ENCODE measurements at regions not wholly inside any gene's neighbourhood (a gene's known extent, or its start where the extent isn't known, plus 50 kb on each side); places are given as distances from the start of the nearest gene placed in this dataset.

GRCh38 chr13:103370790-103371189, 304.6 kb upstream of the SLC10A2 start:
- H3K27me3 ChIP-seq (ENCODE audit: control insufficient read depth in 1 of 2, insufficient read depth in 2 of 2, low read length in 2 of 2): no peaks in the 10 kb centered on the region
- H3K4me3 ChIP-seq (ENCODE audit: low read length in 2 of 2): no peak overlapping the region
- H3K4me1 ChIP-seq (ENCODE audit: control insufficient read depth, insufficient read depth, low read length): no peaks in the 10 kb centered on the region
- H3K27ac ChIP-seq (ENCODE audit: low read length): no peak overlapping the region
- no peaks in the 10 kb centered on the region for H3K36me3 ChIP-seq (ENCODE audit: control insufficient read depth in 2 of 2, insufficient read depth in 2 of 2, low read length in 2 of 2)
- H3K9me3 ChIP-seq (ENCODE audit: control insufficient read depth in 2 of 2, low read length in 2 of 2): no peaks in the 10 kb centered on the region
- no peak overlapping the region for H3K9ac ChIP-seq (ENCODE audit: low read length in 2 of 2)

- Histone ChIP-seq H3K9ac (ENCODE audit: low read length in 2 of 2) (no peak overlapping the region), H3K4me3 (ENCODE audit: low read length in 2 of 2) (no peak overlapping the region), H3K36me3 (ENCODE audit: control insufficient read depth in 2 of 2, insufficient read depth in 2 of 2, low read length in 2 of 2) (no peaks in the 10 kb centered on the region), H3K27ac (ENCODE audit: low read length) (no peak overlapping the region), H3K9me3 (ENCODE audit: control insufficient read depth in 2 of 2, low read length in 2 of 2) (no peaks in the 10 kb centered on the region), H3K27me3 (ENCODE audit: control insufficient read depth in 1 of 2, insufficient read depth in 2 of 2, low read length in 2 of 2) (no peaks in the 10 kb centered on the region), H3K4me1 (ENCODE audit: control insufficient read depth, insufficient read depth, low read length) (no peaks in the 10 kb centered on the region)
These were observed 292.2 kb upstream of the SLC10A2 start for GRCh38 chr13:103358255-103358932.

DNA sequence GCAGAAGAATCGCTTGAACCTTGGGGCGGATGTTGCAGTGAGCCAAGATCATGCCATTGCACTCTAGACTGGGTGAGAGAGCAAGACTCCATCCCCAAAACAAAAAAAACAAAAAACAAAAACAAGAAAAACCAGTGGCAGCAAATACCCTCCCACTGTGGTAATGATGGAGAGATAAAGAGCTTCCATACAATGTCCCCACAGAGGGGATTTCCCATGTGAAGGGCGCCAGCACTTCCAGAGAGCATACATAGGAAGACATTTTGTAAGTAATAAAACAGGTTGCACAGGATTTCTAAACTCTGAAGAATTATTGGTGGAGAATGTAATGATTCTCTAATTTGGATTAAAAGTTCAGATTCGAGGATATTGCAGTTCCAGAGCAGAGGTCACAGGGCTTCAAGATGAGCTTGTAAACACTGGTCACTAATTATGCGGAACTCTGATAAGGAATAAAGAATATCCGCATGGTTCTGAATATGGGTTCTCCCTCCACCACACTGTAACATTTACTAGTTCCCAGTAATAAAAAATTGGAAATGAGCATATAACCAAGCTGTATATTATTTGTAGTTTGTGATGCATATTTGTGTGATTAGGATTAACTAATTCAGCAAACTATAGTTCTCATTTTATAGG, 290.1 kb upstream of the SLC10A2 start:
- H3K9me3 ChIP-seq (ENCODE audit: control insufficient read depth in 2 of 2, low read length in 2 of 2): no peaks in the 10 kb centered on the region
- no peak overlapping the region for H3K9ac ChIP-seq (ENCODE audit: low read length in 2 of 2)
- H3K4me3 ChIP-seq (ENCODE audit: low read length in 2 of 2): no peak overlapping the region
- no peaks in the 10 kb centered on the region for H3K27me3 ChIP-seq (ENCODE audit: control insufficient read depth in 1 of 2, insufficient read depth in 2 of 2, low read length in 2 of 2)
- H3K36me3 ChIP-seq (ENCODE audit: control insufficient read depth in 2 of 2, insufficient read depth in 2 of 2, low read length in 2 of 2): no peaks in the 10 kb centered on the region
- H3K4me1 ChIP-seq (ENCODE audit: control insufficient read depth, insufficient read depth, low read length): no peaks in the 10 kb centered on the region
- no peak overlapping the region for H3K27ac ChIP-seq (ENCODE audit: low read length)

- Histone ChIP-seq H3K27ac (ENCODE audit: low read length) (no peak overlapping the region), H3K27me3 (ENCODE audit: control insufficient read depth in 1 of 2, insufficient read depth in 2 of 2, low read length in 2 of 2) (no peaks in the 10 kb centered on the region), H3K4me3 (ENCODE audit: low read length in 2 of 2) (no peak overlapping the region), H3K9me3 (ENCODE audit: control insufficient read depth in 2 of 2, low read length in 2 of 2) (no peaks in the 10 kb centered on the region), H3K36me3 (ENCODE audit: control insufficient read depth in 2 of 2, insufficient read depth in 2 of 2, low read length in 2 of 2) (no peaks in the 10 kb centered on the region), H3K9ac (ENCODE audit: low read length in 2 of 2) (no peak overlapping the region), H3K4me1 (ENCODE audit: control insufficient read depth, insufficient read depth, low read length) (peaks cover 2% of the 10 kb centered on the region)
These were observed 288.0 kb upstream of the SLC10A2 start for GRCh38 chr13:103354171-103354570.

DNA sequence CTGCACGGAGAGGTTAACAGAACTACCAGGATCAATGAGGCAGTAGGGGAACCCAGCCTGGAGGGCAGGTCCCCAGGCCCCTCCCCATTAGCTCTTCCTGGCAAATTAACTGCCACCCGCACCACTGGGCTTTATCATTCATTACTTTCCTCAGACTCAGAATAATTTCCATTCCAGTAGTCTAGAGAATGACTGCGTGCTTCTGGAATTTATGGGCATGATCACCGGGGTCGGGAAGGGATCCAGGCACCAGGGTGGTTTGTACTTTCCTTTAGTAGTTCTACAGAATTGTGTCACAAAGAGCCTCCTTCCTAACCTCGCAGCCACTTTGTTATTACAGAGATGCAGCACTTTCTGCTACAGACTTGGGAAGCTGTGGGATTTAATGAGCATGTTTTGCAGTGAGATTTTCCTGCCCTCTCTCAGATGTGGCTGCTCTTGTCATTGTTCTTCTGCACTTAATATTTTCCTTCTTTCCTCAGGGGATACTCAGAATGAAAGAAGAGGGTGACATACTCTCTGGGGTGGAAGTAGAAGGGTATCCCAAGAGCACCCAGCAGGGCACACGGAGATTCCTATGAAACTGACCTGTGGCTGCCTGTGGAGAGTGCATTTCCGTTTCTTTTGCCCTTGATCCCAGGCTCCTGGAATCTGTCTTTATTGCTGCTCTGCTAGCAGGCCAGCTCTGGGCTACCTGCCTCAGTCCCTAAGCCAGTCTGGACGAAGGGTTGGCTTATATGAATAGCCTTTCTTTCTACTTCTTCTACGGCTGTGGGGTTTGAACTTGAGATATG, 285.0 kb upstream of the SLC10A2 start:
- H3K27me3 ChIP-seq (ENCODE audit: control insufficient read depth in 1 of 2, insufficient read depth in 2 of 2, low read length in 2 of 2): no peaks in the 10 kb centered on the region
- H3K4me1 ChIP-seq (ENCODE audit: control insufficient read depth, insufficient read depth, low read length): peaks cover 2% of the 10 kb centered on the region
- H3K4me3 ChIP-seq (ENCODE audit: low read length in 2 of 2): no peak overlapping the region
- no peaks in the 10 kb centered on the region for H3K9me3 ChIP-seq (ENCODE audit: control insufficient read depth in 2 of 2, low read length in 2 of 2)
- H3K9ac ChIP-seq (ENCODE audit: low read length in 2 of 2): no peak overlapping the region
- no peak overlapping the region for H3K27ac ChIP-seq (ENCODE audit: low read length)
- H3K36me3 ChIP-seq (ENCODE audit: control insufficient read depth in 2 of 2, insufficient read depth in 2 of 2, low read length in 2 of 2): no peaks in the 10 kb centered on the region

GRCh38 chr13:103350147-103350546, 283.9 kb upstream of the SLC10A2 start:
- Histone ChIP-seq H3K9ac (ENCODE audit: low read length in 2 of 2) (no peak overlapping the region), H3K27ac (ENCODE audit: low read length) (no peak overlapping the region), H3K9me3 (ENCODE audit: control insufficient read depth in 2 of 2, low read length in 2 of 2) (no peaks in the 10 kb centered on the region), H3K4me3 (ENCODE audit: low read length in 2 of 2) (no peak overlapping the region), H3K36me3 (ENCODE audit: control insufficient read depth in 2 of 2, insufficient read depth in 2 of 2, low read length in 2 of 2) (no peaks in the 10 kb centered on the region), H3K4me1 (ENCODE audit: control insufficient read depth, insufficient read depth, low read length) (peaks cover 2% of the 10 kb centered on the region), H3K27me3 (ENCODE audit: control insufficient read depth in 1 of 2, insufficient read depth in 2 of 2, low read length in 2 of 2) (no peaks in the 10 kb centered on the region)

DNA sequence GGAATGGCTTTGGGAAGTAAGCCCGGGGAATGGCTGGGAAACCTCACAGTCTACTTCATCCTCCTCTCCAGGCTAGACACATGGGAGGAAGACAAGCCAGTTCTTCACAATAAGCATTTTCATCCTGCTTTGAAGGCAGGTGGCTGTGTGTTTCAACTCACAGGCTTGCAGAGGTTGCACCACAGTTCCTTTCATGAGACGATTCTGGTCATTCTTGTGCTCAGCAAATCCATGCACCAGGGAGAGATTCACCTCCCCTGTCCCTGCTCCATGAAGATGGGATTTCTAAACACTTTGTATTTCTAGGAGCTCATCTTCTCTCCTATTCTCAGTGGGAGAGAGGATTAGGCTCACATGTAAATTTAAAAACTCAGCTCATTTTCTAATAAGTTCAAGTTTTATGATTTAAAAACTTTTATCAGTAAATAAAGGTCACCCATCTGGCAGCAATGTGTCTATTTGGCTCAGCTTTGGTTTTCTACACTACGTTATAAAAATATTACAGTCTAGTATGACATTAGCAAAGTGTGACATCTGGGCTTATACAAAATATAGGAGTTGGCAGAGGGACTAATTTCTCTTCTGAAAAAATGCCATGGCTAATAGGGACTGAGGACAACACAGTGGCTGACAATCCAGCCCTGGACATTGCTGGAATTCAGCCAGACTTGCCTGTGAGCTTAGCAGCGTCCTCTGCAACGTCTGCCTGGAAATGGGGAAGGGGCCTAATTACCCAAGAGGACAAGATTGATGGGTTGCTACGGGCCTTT, 283.2 kb upstream of the SLC10A2 start:
- H3K9me3 ChIP-seq (ENCODE audit: control insufficient read depth in 2 of 2, low read length in 2 of 2): no peaks in the 10 kb centered on the region
- H3K27ac ChIP-seq (ENCODE audit: low read length): no peak overlapping the region

DNA sequence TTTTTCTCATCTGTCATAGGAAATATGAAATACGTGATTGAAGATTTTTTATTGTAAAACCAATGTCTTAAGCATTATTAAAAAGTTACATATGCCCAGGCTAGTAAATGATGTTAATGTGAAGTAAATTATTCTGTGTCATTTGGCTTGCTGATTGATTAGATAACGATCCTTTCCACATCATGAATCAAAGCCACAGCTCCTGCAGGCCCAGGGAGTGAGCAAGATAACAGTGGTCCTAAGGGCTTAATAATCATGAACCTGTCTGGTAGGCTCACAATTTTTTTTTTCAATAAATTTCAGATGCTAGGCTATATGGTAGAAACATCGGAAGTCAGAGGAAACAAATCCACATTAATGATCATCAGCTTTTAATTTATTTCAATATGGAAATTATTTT, 269.0 kb upstream of the SLC10A2 start:
- H3K27me3 ChIP-seq (ENCODE audit: control insufficient read depth in 1 of 2, insufficient read depth in 2 of 2, low read length in 2 of 2): no peaks in the 10 kb centered on the region
- H3K4me3 ChIP-seq (ENCODE audit: low read length in 2 of 2): no peak overlapping the region
- no peaks in the 10 kb centered on the region for H3K9me3 ChIP-seq (ENCODE audit: control insufficient read depth in 2 of 2, low read length in 2 of 2)
- no peaks in the 10 kb centered on the region for H3K36me3 ChIP-seq (ENCODE audit: control insufficient read depth in 2 of 2, insufficient read depth in 2 of 2, low read length in 2 of 2)
- no peak overlapping the region for H3K27ac ChIP-seq (ENCODE audit: low read length)
- H3K9ac ChIP-seq (ENCODE audit: low read length in 2 of 2): no peak overlapping the region
- H3K4me1 ChIP-seq (ENCODE audit: control insufficient read depth, insufficient read depth, low read length): no peaks in the 10 kb centered on the region

More for the DNA sequence above, 283.2 kb upstream of the SLC10A2 start:
- H3K9ac ChIP-seq (ENCODE audit: low read length in 2 of 2): no peak overlapping the region
- H3K36me3 ChIP-seq (ENCODE audit: control insufficient read depth in 2 of 2, insufficient read depth in 2 of 2, low read length in 2 of 2): no peaks in the 10 kb centered on the region
- H3K27me3 ChIP-seq (ENCODE audit: control insufficient read depth in 1 of 2, insufficient read depth in 2 of 2, low read length in 2 of 2): no peaks in the 10 kb centered on the region
- H3K4me3 ChIP-seq (ENCODE audit: low read length in 2 of 2): no peak overlapping the region
- peaks cover 2% of the 10 kb centered on the region for H3K4me1 ChIP-seq (ENCODE audit: control insufficient read depth, insufficient read depth, low read length)

- no peaks in the 10 kb centered on the region for H3K36me3 ChIP-seq (ENCODE audit: control insufficient read depth in 2 of 2, insufficient read depth in 2 of 2, low read length in 2 of 2)
- no peaks in the 10 kb centered on the region for H3K9me3 ChIP-seq (ENCODE audit: control insufficient read depth in 2 of 2, low read length in 2 of 2)
- H3K9ac ChIP-seq (ENCODE audit: low read length in 2 of 2): no peak overlapping the region
- no peak overlapping the region for H3K4me3 ChIP-seq (ENCODE audit: low read length in 2 of 2)
- no peaks in the 10 kb centered on the region for H3K27me3 ChIP-seq (ENCODE audit: control insufficient read depth in 1 of 2, insufficient read depth in 2 of 2, low read length in 2 of 2)
- H3K27ac ChIP-seq (ENCODE audit: low read length): no peak overlapping the region
- no peaks in the 10 kb centered on the region for H3K4me1 ChIP-seq (ENCODE audit: control insufficient read depth, insufficient read depth, low read length)
These were observed 265.7 kb upstream of the SLC10A2 start for GRCh38 chr13:103331924-103332323.

GRCh38 chr13:103328899-103329298, 262.7 kb upstream of the SLC10A2 start:
- Histone ChIP-seq H3K9me3 (ENCODE audit: control insufficient read depth in 2 of 2, low read length in 2 of 2) (no peaks in the 10 kb centered on the region), H3K9ac (ENCODE audit: low read length in 2 of 2) (no peak overlapping the region), H3K36me3 (ENCODE audit: control insufficient read depth in 2 of 2, insufficient read depth in 2 of 2, low read length in 2 of 2) (no peaks in the 10 kb centered on the region), H3K4me3 (ENCODE audit: low read length in 2 of 2) (no peak overlapping the region), H3K27me3 (ENCODE audit: control insufficient read depth in 1 of 2, insufficient read depth in 2 of 2, low read length in 2 of 2) (no peaks in the 10 kb centered on the region), H3K4me1 (ENCODE audit: control insufficient read depth, insufficient read depth, low read length) (no peaks in the 10 kb centered on the region), H3K27ac (ENCODE audit: low read length) (no peak overlapping the region)
